GM12892 (cell line): ENCODE measurements at regions not wholly inside any gene's neighbourhood (a gene's known extent, or its start where the extent isn't known, plus 50 kb on each side); places are given as distances from the start of the nearest gene placed in this dataset.

ENCODE experiments used
- DNase-seq: peaks from one replicate; pipeline ENCODE4 v3.0.0; 2011; ENCODE audit not compliant: insufficient read length
- FAIRE-seq: peaks from 2 replicates; lab custom pipeline; 2011; peaks lifted over from hg19 to GRCh38; lab: Jason Lieb, UNC
- POLR2A ChIP-seq: IDR thresholded peaks from 2 replicates; pipeline ENCODE4 v1.6.1; 2011; ENCODE audit warnings: low read depth, low read length, control low read depth
- POLR2AphosphoS5 ChIP-seq: IDR thresholded peaks from 2 replicates; pipeline ENCODE4 v1.6.1; 2011; ENCODE audit warnings: low read depth, low read length, control low read depth
- TAF1 ChIP-seq: IDR thresholded peaks from 2 replicates; pipeline ENCODE4 v1.6.1; 2011; ENCODE audit warnings: low read depth, mild to moderate bottlenecking, control low read depth, low read length, borderline replicate concordance

DNA sequence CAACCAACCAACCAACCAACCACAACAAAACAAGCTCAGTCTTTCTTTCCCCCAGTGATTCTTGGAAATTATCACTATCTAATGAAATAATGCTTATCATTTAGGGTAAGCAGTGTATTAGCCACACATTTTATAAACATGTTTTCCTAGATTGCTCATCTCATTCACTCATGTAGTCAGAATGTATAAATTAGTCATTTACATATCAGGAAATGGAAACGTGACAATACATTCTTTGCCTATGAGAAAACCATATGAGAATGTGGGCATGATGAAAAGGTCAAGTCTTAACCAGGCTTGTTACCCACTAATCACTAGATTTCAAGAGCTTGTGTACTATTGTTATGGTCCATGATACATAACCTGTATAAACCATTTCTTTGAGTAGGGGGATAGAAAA is 1583.4 kb upstream of the PIK3C3 start:
- TF ChIP-seq POLR2A (no peak), TAF1 (no peak), POLR2AphosphoS5 (no peak)
- DNase-seq (no peak), FAIRE-seq (no peak)

DNA sequence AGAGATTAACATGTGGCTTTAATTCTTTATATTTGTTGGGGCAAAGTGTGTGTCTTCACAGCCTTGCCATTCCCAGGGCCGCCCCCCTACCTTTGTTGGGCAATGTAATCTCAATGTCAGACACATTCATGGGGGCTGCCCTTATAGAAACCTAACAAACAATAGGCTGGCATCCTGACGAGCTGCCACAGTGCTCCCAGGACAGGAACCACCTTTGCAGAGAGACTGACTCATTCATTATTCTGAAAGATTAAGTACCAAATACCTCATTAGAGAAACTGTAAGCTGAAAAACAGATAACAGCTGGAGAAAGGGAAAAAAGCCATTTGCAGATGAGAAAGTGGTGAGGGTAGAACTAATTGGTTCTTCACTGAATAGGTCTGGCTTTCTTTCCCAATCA is 1587.5 kb upstream of the PIK3C3 start:
- DNase-seq (no peak), FAIRE-seq (no peak)
- TF ChIP-seq POLR2AphosphoS5 (no peak), POLR2A (no peak), TAF1 (no peak)

DNA sequence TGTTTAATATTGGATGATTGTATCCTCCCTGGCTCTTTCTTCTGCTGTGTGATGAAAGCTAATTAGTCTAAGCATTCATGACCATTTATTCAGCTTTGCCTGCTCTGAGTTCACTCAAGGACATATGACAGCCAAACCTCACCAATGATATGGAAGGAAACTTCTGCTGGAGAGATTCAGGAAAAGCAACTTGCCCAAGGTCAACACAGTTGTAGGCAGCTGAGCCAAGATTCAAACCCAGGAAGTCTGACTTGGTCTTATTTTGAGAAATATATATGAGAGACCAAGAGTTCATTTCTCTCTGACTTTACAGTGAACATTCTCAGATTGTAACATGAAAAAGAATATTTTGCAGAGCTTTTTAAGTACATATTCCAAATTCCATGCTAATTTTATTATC is 1588.5 kb upstream of the PIK3C3 start:
- no peak for TF ChIP-seq TAF1
- TF ChIP-seq POLR2AphosphoS5, result no peak
- no peak for TF ChIP-seq POLR2A
- DNase-seq, result no peak
- no peak for FAIRE-seq

DNA sequence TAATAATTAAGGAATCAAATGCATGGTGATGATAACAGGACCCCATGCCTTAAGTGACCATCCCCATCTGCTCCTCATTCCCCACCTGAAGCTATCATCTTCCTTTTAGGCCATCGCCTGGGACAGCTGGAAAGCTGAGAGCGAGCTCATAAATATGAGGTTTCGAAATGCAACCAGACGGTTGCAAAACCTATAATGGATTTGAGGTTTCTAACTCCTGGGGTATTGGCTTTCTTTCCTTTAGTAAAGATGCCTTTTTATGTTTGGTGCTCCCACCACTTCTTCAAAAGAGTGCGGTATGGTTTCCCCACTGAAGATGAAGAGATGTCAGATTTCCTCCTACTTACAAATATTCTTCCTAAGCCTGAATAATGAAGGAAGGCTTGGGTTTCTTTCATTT is 1589.5 kb upstream of the PIK3C3 start:
- FAIRE-seq, result no peak
- DNase-seq, result no peak
- no peak for TF ChIP-seq POLR2AphosphoS5
- TF ChIP-seq POLR2A, result no peak
- TF ChIP-seq TAF1, result no peak

DNA sequence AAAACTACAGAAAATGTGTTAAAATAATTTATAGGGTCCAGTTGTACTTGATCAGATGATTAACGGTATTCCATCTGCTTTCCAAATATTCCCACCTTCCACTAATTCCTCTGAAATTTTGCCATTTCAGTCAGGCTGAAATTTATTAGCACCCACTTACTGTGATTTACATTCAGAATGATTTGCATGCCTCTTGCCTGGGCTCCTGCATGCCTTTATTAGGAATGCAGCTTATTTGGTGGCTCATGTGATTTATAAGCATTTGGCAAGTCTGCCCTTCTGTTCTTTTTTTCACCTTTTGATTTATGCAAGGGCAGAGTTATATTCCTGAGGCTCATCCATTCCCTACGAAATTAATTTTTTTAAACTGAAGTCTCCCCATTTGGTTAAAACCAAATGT is 1594.5 kb upstream of the PIK3C3 start:
- TF ChIP-seq TAF1 (no peak), POLR2A (no peak), POLR2AphosphoS5 (no peak)
- no peak for FAIRE-seq
- no peak for DNase-seq

DNA sequence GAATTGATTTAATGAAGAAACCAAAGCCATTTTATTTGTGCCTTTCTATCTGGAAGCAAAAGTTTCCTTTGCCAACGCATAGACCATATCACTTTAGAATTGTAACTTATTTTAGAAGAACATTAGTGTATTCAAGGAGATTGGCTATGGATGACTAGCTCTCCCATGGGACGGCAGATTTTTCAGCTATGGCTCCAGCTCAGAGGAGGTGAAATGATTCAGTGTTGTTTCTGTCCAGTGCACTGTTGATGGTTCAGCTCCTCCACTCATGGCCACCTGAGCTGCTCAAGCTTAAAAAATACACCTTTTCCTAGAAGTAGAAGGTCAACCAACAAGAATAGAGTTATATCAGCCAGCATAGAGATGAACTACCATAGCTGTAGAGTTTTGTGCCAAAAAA is 1597.5 kb upstream of the PIK3C3 start:
- no peak for DNase-seq
- FAIRE-seq, result no peak
- TF ChIP-seq TAF1, result no peak

DNA sequence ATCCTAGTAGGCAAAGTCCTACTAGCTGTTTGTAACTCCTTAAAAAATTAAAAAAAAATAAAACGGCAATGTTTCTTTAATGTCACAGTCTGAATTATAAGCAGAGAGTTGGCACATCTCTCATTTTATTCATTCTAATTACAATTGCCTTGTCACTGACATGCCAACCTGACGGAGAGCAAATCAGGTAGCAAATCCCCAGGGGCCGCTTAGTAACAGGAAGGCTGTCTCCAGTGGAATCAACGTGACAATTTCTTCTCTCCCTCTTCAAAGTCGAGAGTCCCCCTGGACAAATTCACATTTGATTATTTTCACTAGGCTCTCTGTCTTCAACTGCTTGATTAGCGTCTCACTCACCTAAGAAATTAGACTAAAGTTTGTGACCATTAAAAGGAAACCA is 1598.9 kb upstream of the PIK3C3 start:
- no peak for TF ChIP-seq POLR2A
- no peak for TF ChIP-seq POLR2AphosphoS5
- TF ChIP-seq TAF1, result no peak
- FAIRE-seq, result no peak
- DNase-seq, result no peak

DNA sequence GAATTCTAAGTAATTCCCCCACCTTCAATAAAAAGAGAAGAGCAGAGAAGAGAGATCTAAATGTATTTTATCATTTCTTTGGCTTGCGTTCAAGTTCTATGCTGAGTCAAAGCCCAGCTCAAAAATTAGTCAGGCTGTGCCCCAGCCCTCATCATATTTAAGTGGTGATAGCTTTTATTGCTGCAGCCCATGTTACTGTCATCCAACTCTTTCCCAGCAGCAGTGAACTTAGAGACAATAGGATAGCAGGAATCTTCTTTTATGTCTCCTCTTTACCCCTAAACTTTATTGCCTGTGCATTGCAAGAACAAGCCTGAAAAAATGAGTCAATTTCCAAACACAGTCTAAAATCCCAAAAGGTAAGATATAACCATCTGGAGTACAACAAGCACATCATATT is 1599.3 kb upstream of the PIK3C3 start:
- TF ChIP-seq TAF1 (no peak), POLR2AphosphoS5 (no peak), POLR2A (no peak)
- FAIRE-seq (no peak), DNase-seq (no peak)

DNA sequence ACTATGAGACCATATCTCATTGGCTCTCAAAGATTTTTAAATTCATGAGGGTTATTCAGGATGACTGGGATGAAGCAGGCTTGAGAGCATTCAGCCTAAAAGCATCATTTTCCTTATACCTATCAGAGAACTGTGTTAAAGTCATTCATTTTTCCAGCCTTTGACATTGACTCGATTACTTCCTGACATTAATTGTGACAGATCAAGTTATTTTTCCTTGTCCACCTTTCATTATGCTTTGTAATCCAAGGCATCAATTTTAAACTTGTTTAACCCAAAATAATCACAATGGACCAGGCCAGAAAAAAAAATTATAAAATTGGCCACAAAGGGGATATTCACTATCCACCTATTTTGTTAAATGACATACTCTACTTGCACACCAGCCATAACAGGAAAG is 1606.8 kb upstream of the PIK3C3 start:
- no peak for FAIRE-seq
- TF ChIP-seq POLR2A (no peak), POLR2AphosphoS5 (no peak), TAF1 (no peak)
- no peak for DNase-seq

DNA sequence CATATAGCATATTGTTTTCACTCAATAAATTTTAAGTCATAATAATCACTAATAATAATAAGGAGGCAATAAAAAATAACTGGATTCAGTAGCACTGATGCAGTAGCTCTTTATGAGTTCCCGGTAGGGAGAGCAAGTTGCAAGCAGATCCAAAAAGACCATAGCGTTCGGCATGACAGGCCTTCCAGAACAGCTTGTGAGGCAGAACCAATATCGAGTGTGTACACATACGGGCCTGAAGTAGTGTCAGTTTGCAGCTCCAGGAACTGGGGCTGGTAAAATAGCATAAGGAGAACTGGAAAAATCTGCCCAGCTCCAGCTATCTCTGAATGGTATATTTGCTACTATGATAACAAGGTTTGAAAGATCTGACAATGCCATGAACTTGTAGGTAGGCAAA is 1607.8 kb upstream of the PIK3C3 start:
- TF ChIP-seq POLR2A (no peak), TAF1 (no peak), POLR2AphosphoS5 (no peak)
- FAIRE-seq (no peak), DNase-seq (no peak)

DNA sequence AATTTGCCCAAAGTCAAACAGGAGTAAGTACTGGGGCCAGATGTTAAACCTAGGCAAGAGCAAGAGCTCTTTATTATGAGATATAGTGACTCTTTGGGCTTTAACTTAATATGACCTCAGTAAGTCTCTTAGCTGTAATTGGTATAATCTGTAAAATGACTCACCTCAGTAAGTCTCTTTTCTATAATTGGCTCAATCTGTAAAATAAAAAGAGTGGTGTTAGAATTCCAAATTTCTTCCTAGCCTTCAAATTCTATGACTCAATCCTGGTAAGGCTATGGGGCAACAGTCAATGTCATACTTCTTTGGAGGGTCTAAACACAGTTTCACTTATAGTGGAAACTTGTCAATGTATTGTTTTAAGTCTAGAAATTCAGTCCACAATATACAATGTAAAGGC is 1608.9 kb upstream of the PIK3C3 start:
- DNase-seq, result no peak
- TF ChIP-seq POLR2A (no peak), TAF1 (no peak), POLR2AphosphoS5 (no peak)
- FAIRE-seq, result no peak

DNA sequence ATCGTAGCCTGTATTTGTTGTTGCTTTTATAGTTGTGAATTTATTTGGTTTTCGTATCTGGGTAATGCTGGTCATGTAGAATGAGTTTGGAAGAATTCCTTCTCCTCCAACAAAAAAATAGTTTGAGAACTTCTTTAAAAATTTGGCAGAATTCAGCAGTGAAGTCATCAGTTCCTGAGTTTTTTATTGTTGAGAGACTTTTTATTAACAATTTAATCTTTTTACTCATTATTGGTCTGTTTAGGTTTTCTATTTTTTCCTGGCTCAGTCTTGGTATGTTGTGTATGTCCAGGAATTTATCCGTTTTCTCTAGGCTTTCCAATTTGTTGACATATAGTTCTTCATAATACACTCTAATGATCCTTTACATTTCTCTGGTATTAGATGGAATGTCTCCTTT is 1613.3 kb upstream of the PIK3C3 start:
- no peak for DNase-seq
- TF ChIP-seq POLR2AphosphoS5 (no peak), POLR2A (no peak), TAF1 (no peak)
- FAIRE-seq, result no peak

DNA sequence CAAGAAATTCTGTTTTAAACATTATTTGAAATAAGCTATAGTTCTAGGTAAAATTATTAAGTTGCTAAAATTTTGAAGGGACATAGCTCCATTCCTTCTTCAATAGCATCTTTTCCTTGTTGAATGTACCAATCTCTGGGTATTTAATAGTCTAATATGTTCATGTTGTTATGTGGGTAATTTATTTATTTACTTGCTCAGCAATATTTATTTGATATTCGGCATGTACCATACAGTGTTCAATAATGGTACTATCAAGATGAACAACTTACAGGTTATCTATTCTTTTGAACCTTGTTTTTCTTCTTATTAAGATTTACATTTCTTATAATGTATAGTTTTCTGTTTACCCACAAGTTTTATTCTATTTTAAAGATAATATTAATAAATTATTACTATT is 1616.8 kb upstream of the PIK3C3 start:
- no peak for TF ChIP-seq POLR2AphosphoS5
- TF ChIP-seq TAF1, result no peak
- no peak for TF ChIP-seq POLR2A
- FAIRE-seq, result no peak
- DNase-seq, result no peak

DNA sequence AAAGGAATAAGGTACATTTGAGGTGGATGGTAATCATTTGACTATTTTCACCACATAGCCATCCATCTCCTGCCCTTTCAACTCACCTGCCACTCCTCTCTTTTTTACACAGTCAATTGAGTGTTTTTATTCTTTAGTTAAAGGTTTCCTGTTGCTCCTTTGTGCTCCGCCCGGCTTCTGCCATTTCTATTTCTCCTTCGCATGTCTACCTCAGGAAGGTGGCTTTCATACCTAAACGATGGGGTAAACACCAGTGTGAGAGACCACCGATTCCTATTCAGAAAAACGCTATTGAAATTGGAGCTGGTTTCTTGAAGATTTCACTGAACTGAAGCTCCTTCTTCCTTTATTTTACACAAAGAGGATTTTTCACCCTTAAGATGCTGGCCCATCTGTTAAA is 1628.0 kb upstream of the PIK3C3 start:
- FAIRE-seq (no peak), DNase-seq (no peak)
- no peak for TF ChIP-seq POLR2AphosphoS5
- no peak for TF ChIP-seq POLR2A
- no peak for TF ChIP-seq TAF1

DNA sequence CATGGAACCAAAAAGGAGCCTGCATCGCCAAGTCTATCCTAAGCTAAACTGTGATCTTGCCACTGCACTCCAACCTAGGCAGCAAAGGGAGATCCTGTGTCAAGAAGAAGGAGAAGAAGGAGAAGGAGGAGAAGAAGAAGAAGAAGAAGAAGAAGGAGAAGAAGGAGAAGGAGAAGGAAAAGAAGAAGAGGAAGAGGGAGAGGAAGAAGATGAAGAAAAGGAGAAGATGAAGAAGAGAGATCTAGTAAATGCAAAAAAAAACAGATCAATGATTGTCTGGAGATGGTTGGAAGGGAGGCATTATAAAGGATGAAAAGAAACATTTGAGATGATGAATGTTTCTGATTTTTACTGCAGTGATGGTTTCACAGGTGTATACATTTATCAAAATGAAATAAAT is 1629.0 kb upstream of the PIK3C3 start:
- DNase-seq, result no peak
- FAIRE-seq, result no peak

DNA sequence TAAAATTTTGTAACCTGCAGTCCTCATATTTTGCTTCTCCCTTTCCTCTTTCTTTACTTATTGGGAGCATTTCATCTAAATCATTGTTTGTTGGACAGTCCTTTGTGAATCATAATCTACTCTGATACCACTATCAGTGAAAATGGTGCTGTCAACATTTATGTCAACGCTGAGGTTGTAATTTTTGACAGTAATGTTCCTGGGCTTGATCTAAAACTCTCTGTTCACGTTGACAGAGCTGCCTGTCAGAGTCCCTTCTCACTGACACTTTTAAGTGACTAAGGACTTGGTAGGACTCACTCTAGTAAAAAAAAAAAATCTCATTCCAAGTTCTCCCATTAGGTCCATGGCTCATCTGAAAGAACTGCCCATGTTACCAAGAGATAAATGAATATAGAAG is 1640.8 kb upstream of the PIK3C3 start:
- FAIRE-seq, result no peak
- DNase-seq, result no peak
- TF ChIP-seq TAF1 (no peak), POLR2A (no peak), POLR2AphosphoS5 (no peak)

More for the DNA sequence above, 1629.0 kb upstream of the PIK3C3 start:
- TF ChIP-seq TAF1 (no peak), POLR2AphosphoS5 (no peak), POLR2A (no peak)
